Left ventricle myocardium superior (tissue), 1 donor: ENCODE measurements at regions not wholly inside any gene's neighbourhood (a gene's known extent, or its start where the extent isn't known, plus 50 kb on each side); places are given as distances from the start of the nearest gene placed in this dataset.

Source experiments
- ATAC-seq: fragments of 200-7000 bp; cut with Tn5 transposase; one replicate; pipeline ENCODE4 v1.9.1; 2020; ENCODE audit warnings: mild to moderate bottlenecking, moderate library complexity
- DNase-seq: peaks from one replicate; pipeline ENCODE4 v3.0.0-alpha.2; 2020
- intact Hi-C: fragments of 100-400 bp; cut with micrococcal nuclease; formaldehyde crosslinking; loops from one replicate; pipeline ENCODE4 v1.11.0; 2022
- donor health status: DM: no; HTN: yes; CAD: no; lungs with severe emphysema.

GRCh38 chr2:96438589-96438988 is 66.6 kb downstream of the NEURL3 start:
- ATAC-seq (no peak), DNase-seq (no peak)
- intact Hi-C loops = no loop called here

GRCh38 chr2:96437512-96437911 is 67.6 kb downstream of the NEURL3 start:
- DNase-seq = no peak
- intact Hi-C loops = no loop called here
- ATAC-seq = no peak

- DNase-seq = no peak
- intact Hi-C loops = no loop called here
- no peak for ATAC-seq
Observed at GRCh38 chr2:96436961-96437360, 68.2 kb downstream of the NEURL3 start.

- intact Hi-C loops = no loop called here
- ATAC-seq (no peak), DNase-seq (no peak)
Observed at GRCh38 chr2:96436416-96436815, 68.7 kb downstream of the NEURL3 start.

- DNase-seq = peak; percentile 82
- peak; percentile 95 for ATAC-seq
- intact Hi-C loops = no loop called here
Observed at GRCh38 chr2:96431319-96431718, 73.8 kb downstream of the NEURL3 start.

GRCh38 chr2:96430394-96430988 is 74.7 kb downstream of the NEURL3 start:
- ATAC-seq = peak; percentile 6
- DNase-seq = no peak

GRCh38 chr2:96427917-96428316 is 77.2 kb downstream of the NEURL3 start:
- intact Hi-C loops = no loop called here
- no peak for DNase-seq
- no peak for ATAC-seq

More at GRCh38 chr2:96430394-96430988, 74.7 kb downstream of the NEURL3 start:
- intact Hi-C loops = no loop called here

- intact Hi-C loops = no loop called here
- peak; percentile 58 for ATAC-seq
- DNase-seq = no peak
Observed at GRCh38 chr2:96427169-96427568, 78.0 kb downstream of the NEURL3 start.

GRCh38 chr2:96423828-96424227 is 81.3 kb downstream of the NEURL3 start:
- DNase-seq (no peak), ATAC-seq (no peak)
- intact Hi-C loops = no loop called here
